Loucy (cell line): ENCODE measurements at regions not wholly inside any gene's neighbourhood (a gene's known extent, or its start where the extent isn't known, plus 50 kb on each side); places are given as distances from the start of the nearest gene placed in this dataset.

Source experiments
- H2AFZ ChIP-seq: fragments of 200-600 bp; sonication (generic); 2 replicates; pipeline ENCODE4 v1.6.0; 2016; ENCODE audit warnings: antibody characterized with exemption, mild to moderate bottlenecking, low read length, moderate library complexity
- H3F3A ChIP-seq: fragments of 200-600 bp; 2 replicates; pipeline ENCODE4 v1.6.0; 2016; ENCODE audit warnings: antibody characterized with exemption, low read depth, mild to moderate bottlenecking
- H3K27me3 ChIP-seq: fragments of 200-600 bp; sonication (generic); 2 replicates; pipeline ENCODE4 v1.6.1; 2014; ENCODE audit warnings: low read length, mild to moderate bottlenecking; ENCODE audit not compliant: insufficient read depth, poor library complexity, severe bottlenecking
- H3K36me3 ChIP-seq: fragments of 200-600 bp; sonication (generic); 2 replicates; pipeline ENCODE4 v1.6.1; 2016; ENCODE audit warnings: low read length; ENCODE audit not compliant: insufficient read depth
- H3K4me1 ChIP-seq: fragments of 200-600 bp; sonication (generic); 2 replicates; pipeline ENCODE4 v1.5.1; 2014; ENCODE audit warnings: low read length, mild to moderate bottlenecking; ENCODE audit not compliant: insufficient read depth, poor library complexity, severe bottlenecking
- H3K4me2 ChIP-seq: fragments of 200-600 bp; sonication (generic); 2 replicates; pipeline ENCODE4 v1.6.0; 2014; ENCODE audit warnings: antibody characterized with exemption, low read length, low read depth, mild to moderate bottlenecking; ENCODE audit not compliant: poor library complexity, severe bottlenecking
- H3K4me3 ChIP-seq: fragments of 200-600 bp; sonication (generic); 2 replicates; pipeline ENCODE4 v1.5.1; 2014; ENCODE audit warnings: low read length, mild to moderate bottlenecking, mixed read lengths; ENCODE audit not compliant: poor library complexity, severe bottlenecking
- H3K79me2 ChIP-seq: fragments of 200-600 bp; sonication (generic); 2 replicates; pipeline ENCODE4 v1.6.1; 2014; ENCODE audit warnings: low read length; ENCODE audit not compliant: insufficient read depth
- H3K9ac ChIP-seq: fragments of 200-600 bp; sonication (generic); 2 replicates; pipeline ENCODE4 v1.6.0; 2014; ENCODE audit warnings: mild to moderate bottlenecking, low read depth, low read length, moderate library complexity; ENCODE audit not compliant: poor library complexity, severe bottlenecking
- H3K9me2 ChIP-seq: fragments of 200-600 bp; sonication (generic); replicated peaks from 2 replicates; pipeline ENCODE4 v1.6.1; 2016; ENCODE audit warnings: low read depth, low read length, mixed read lengths
- H3K9me3 ChIP-seq: fragments of 200-600 bp; sonication (generic); 2 replicates; pipeline ENCODE4 v1.6.1; 2014; ENCODE audit warnings: mild to moderate bottlenecking, antibody characterized with exemption, low read length, low read depth; ENCODE audit not compliant: insufficient read depth
- H4K20me1 ChIP-seq: fragments of 200-600 bp; sonication (generic); 2 replicates; pipeline ENCODE4 v1.6.0; 2014; ENCODE audit warnings: antibody characterized with exemption, low read length, mild to moderate bottlenecking; ENCODE audit not compliant: insufficient read depth, poor library complexity, severe bottlenecking
- EZH2phosphoT487 ChIP-seq: fragments of 200-600 bp; IDR thresholded peaks from 2 replicates; pipeline ENCODE4 v1.6.1; 2018; ENCODE audit warnings: antibody characterized with exemption, mild to moderate bottlenecking, moderate library complexity, borderline replicate concordance
- TF ChIP-seq, protein P1 (sequence below): fragments of 200-600 bp; sonication (generic); conservative IDR thresholded peaks from 2 replicates; pipeline ENCODE4 v1.5.1; 2014; ENCODE audit warnings: mild to moderate bottlenecking, antibody characterized with exemption, low read length

DNA sequence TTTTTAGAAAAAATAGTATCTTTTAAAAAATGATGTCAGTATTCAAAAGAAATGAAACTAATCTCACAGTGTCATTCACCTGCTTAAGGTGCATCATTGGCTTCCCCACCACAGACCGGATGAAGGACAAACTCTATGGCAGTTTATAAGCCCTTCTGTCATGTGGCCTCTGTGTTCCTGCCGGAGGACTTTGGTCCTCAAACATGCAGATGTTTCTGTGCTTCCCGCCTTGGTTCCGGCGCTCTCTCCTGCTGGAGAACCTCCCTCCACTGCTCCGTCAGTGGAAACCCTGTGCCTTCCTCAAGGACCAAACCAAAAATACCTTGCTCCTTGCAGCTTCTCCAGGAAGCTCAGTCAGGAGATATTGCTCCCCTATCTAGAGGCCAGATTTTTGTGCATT is 326.3 kb downstream of the UACA start:
- H3F3A ChIP-seq = no peaks in the 10 kb centered on the region
- no peak overlapping the region for H3K9ac ChIP-seq
- no peaks in the 10 kb centered on the region for H3K9me3 ChIP-seq
- H2AFZ ChIP-seq = no peak overlapping the region
- no peak overlapping the region for H3K4me3 ChIP-seq
- no peak overlapping the region for H3K4me2 ChIP-seq
- H3K9me2 ChIP-seq = no peaks in the 10 kb centered on the region
- H3K27me3 ChIP-seq = no peaks in the 10 kb centered on the region
- peaks cover 36% of the 10 kb centered on the region for H3K4me1 ChIP-seq
- H3K79me2 ChIP-seq = no peaks in the 10 kb centered on the region
- TF ChIP-seq EZH2phosphoT487 = no peak
- TF ChIP-seq, protein P1, sequence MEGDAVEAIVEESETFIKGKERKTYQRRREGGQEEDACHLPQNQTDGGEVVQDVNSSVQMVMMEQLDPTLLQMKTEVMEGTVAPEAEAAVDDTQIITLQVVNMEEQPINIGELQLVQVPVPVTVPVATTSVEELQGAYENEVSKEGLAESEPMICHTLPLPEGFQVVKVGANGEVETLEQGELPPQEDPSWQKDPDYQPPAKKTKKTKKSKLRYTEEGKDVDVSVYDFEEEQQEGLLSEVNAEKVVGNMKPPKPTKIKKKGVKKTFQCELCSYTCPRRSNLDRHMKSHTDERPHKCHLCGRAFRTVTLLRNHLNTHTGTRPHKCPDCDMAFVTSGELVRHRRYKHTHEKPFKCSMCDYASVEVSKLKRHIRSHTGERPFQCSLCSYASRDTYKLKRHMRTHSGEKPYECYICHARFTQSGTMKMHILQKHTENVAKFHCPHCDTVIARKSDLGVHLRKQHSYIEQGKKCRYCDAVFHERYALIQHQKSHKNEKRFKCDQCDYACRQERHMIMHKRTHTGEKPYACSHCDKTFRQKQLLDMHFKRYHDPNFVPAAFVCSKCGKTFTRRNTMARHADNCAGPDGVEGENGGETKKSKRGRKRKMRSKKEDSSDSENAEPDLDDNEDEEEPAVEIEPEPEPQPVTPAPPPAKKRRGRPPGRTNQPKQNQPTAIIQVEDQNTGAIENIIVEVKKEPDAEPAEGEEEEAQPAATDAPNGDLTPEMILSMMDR = no peak
- H3K36me3 ChIP-seq = no peaks in the 10 kb centered on the region
- H4K20me1 ChIP-seq = no peaks in the 10 kb centered on the region

DNA sequence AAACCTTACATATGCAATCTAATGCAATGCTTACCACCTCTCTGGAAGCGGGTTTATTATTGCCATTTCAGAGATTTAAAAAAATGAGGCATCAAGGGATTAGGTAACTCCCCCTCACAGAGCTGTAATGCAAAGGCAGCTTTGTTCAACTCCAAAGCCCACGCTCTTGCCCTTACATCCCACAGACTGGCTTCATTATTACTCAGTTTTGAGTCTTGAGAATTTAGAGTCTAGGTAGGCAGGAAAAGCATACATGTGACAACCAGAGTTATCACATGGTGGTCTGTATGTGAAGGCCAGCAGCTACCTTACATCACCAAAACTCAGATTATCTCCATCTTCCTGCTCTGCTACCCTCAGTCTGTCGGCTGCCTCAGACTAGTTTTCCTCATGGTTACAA is 326.9 kb downstream of the UACA start:
- Histone ChIP-seq H3K4me3 (no peak overlapping the region), H3K4me1 (peaks cover 36% of the 10 kb centered on the region), H3K9me3 (no peaks in the 10 kb centered on the region), H4K20me1 (no peaks in the 10 kb centered on the region), H3K36me3 (no peaks in the 10 kb centered on the region), H3F3A (no peaks in the 10 kb centered on the region), H3K9me2 (no peaks in the 10 kb centered on the region), H2AFZ (0 out of 2 replicates have a peak overlapping the region, but pooled peaks have one; percentile 9), H3K9ac (no peak overlapping the region), H3K79me2 (no peaks in the 10 kb centered on the region), H3K27me3 (no peaks in the 10 kb centered on the region), H3K4me2 (peak overlapping the region; percentile 59)
- TF ChIP-seq, protein P1 = no peak
- TF ChIP-seq EZH2phosphoT487 = no peak

DNA sequence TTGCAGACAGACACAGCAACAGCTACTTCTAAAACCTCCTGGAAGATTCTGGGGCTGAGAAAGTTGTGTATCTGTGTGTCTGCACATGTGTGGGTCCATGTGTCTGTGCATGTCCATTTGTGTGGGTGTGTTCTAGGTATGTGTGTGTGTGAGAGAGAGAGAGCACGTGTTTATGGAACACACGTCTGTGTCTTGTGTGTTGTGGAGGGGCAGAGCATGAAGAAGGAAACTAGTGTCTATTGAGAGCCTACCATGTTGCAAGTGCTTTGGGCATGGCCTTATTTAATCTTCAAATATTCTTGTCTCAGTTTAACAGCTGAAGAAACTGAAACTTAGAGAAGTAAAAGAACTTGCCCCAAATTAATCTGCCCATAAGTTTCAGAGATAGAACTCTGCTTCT is 327.5 kb downstream of the UACA start:
- peak overlapping the region; percentile 59 for H3K4me2 ChIP-seq
- no peak overlapping the region for H3K4me3 ChIP-seq
- H3K9me2 ChIP-seq = no peaks in the 10 kb centered on the region
- no peak for TF ChIP-seq EZH2phosphoT487
- TF ChIP-seq, protein P1 = no peak
- H3K36me3 ChIP-seq = no peaks in the 10 kb centered on the region
- no peaks in the 10 kb centered on the region for H3F3A ChIP-seq
- peak overlapping the region; percentile 9 for H2AFZ ChIP-seq
- no peaks in the 10 kb centered on the region for H3K9me3 ChIP-seq
- no peaks in the 10 kb centered on the region for H3K27me3 ChIP-seq
- H4K20me1 ChIP-seq = no peaks in the 10 kb centered on the region
- H3K79me2 ChIP-seq = no peaks in the 10 kb centered on the region
- H3K9ac ChIP-seq = peak overlapping the region; percentile 1
- peaks cover 36% of the 10 kb centered on the region for H3K4me1 ChIP-seq
